T-helper 1 cell treated with Interleukin-12 subunit alpha and Interleukin-12 subunit beta and Interleukin-4 antibody, amounts not matched to agents 30 ng/mL and 1 ng/mL, for 36 hours (primary cell): ENCODE measurements at regions not wholly inside any gene's neighbourhood (a gene's known extent, or its start where the extent isn't known, plus 50 kb on each side); places are given as distances from the start of the nearest gene placed in this dataset.
"Not testable (repeated sequence)": the region's sequence is repeated elsewhere in the genome, so short reads cannot be mapped to it uniquely, and the experiment has no call there.

ENCODE experiments used
- intact Hi-C: fragments of 100-400 bp; cut with micrococcal nuclease; formaldehyde crosslinking; loops from one replicate; pipeline ENCODE4 v1.15.1; 2024

- intact Hi-C loops, result no loop called here
Measured at GRCh38 chr4:138113819-138114400, 128.2 kb downstream of the SLC7A11 start.

GRCh38 chr4:138112890-138113289 lies 129.3 kb downstream of the SLC7A11 start:
- intact Hi-C loops, result not testable (repeated sequence)

- intact Hi-C loops, result no loop called here
Measured at GRCh38 chr4:138112389-138112788, 129.8 kb downstream of the SLC7A11 start.

GRCh38 chr4:138111462-138112000 lies 130.6 kb downstream of the SLC7A11 start:
- intact Hi-C loops, result no loop called here

GRCh38 chr4:138110815-138111214 lies 131.3 kb downstream of the SLC7A11 start:
- intact Hi-C loops, result no loop called here

- intact Hi-C loops, result no loop called here
Measured at GRCh38 chr4:138107023-138107422, 135.1 kb downstream of the SLC7A11 start.

- intact Hi-C loops, result no loop called here
Measured at GRCh38 chr4:138105331-138105730, 136.8 kb downstream of the SLC7A11 start.

GRCh38 chr4:138104284-138104680 lies 137.9 kb downstream of the SLC7A11 start:
- intact Hi-C loops, result no loop called here

- intact Hi-C loops, result no loop called here
Measured at GRCh38 chr4:138103597-138104283, 138.4 kb downstream of the SLC7A11 start.

GRCh38 chr4:138099385-138099784 lies 142.8 kb downstream of the SLC7A11 start:
- intact Hi-C loops, result no loop called here

- intact Hi-C loops, result no loop called here
Measured at GRCh38 chr4:138097912-138098600, 144.1 kb downstream of the SLC7A11 start.

- intact Hi-C loops, result no loop called here
Measured at GRCh38 chr4:138096384-138097062, 145.6 kb downstream of the SLC7A11 start.

- intact Hi-C loops, result no loop called here
Measured at GRCh38 chr4:138095378-138095777, 146.8 kb downstream of the SLC7A11 start.

GRCh38 chr4:138092060-138092459 lies 150.1 kb downstream of the SLC7A11 start:
- intact Hi-C loops, result loop anchor here (5.0 kb wide), 1 partner anchor 780 kb away; no protein-coding TSS in a partner anchor

GRCh38 chr4:138090918-138091676 lies 151.1 kb downstream of the SLC7A11 start:
- intact Hi-C loops, result loop anchor here (1.0 to 5.0 kb wide), 4 partner anchors 56 to 781 kb away; no protein-coding TSS in a partner anchor

- intact Hi-C loops, result loop anchor here (1.0 to 5.0 kb wide), 4 partner anchors 56 to 782 kb away; no protein-coding TSS in a partner anchor
Measured at GRCh38 chr4:138090150-138090917, 151.8 kb downstream of the SLC7A11 start.

GRCh38 chr4:138088449-138089208 lies 153.5 kb downstream of the SLC7A11 start:
- intact Hi-C loops, result no loop called here

- intact Hi-C loops, result no loop called here
Measured at GRCh38 chr4:138087066-138087719, 155.0 kb downstream of the SLC7A11 start.

GRCh38 chr4:138086611-138087041 lies 155.5 kb downstream of the SLC7A11 start:
- intact Hi-C loops, result no loop called here
